ENCODE measurements at regions not wholly inside any gene's neighbourhood (a gene's known extent, or its start where the extent isn't known, plus 50 kb on each side); places are given as distances from the start of the nearest gene placed in this dataset.

- no peak for TF ChIP-seq CTCF (IDR thresholded peaks at IDR 0.05)
- no peak for TF ChIP-seq POLR2A (IDR thresholded peaks at IDR 0.05)
These were observed 1899.5 kb downstream of the MAT2B start for GRCh38 chr5:165404917-165405316.

All from thyroid gland (tissue), 4 donors.